ENCODE measurements at regions not wholly inside any gene's neighbourhood (a gene's known extent, or its start where the extent isn't known, plus 50 kb on each side); places are given as distances from the start of the nearest gene placed in this dataset.

- Mint-ChIP-seq H3K36me3 (ENCODE audit: low read depth) (peaks cover 2% of the 10 kb centered on the region), H3K4me1 (no peaks in the 10 kb centered on the region), H3K27ac (no peak overlapping the region), H3K27me3 (no peaks in the 10 kb centered on the region), H3K9me3 (peaks cover 14% of the 10 kb centered on the region), H3K4me3 (no peak overlapping the region)
- no peak for TF ChIP-seq CTCF (IDR thresholded peaks at IDR 0.05)
- intact Hi-C loops (cut with micrococcal nuclease) = no loop called here
- POLR2A ChIA-PET = no interaction called here
- ATAC-seq (ENCODE audit: low read depth) = no peak
- DNase-seq = no peak
- CTCF ChIA-PET = no interaction called here
Observed at GRCh38 chr21:28762357-28762735, 230.3 kb downstream of the LTN1 start.

- Mint-ChIP-seq H3K4me3 (no peak overlapping the region), H3K4me1 (no peaks in the 10 kb centered on the region), H3K36me3 (ENCODE audit: low read depth) (no peaks in the 10 kb centered on the region), H3K9me3 (peaks cover 10% of the 10 kb centered on the region), H3K27me3 (no peaks in the 10 kb centered on the region), H3K27ac (no peak overlapping the region)
- ChIA-PET POLR2A (no interaction called here), CTCF (no interaction called here)
- DNase-seq = no peak
- no peak for ATAC-seq (ENCODE audit: low read depth)
- intact Hi-C loops (cut with micrococcal nuclease) = no loop called here
- TF ChIP-seq CTCF (IDR thresholded peaks at IDR 0.05) = no peak
Observed at GRCh38 chr21:28761674-28762356, 230.9 kb downstream of the LTN1 start.

DNA sequence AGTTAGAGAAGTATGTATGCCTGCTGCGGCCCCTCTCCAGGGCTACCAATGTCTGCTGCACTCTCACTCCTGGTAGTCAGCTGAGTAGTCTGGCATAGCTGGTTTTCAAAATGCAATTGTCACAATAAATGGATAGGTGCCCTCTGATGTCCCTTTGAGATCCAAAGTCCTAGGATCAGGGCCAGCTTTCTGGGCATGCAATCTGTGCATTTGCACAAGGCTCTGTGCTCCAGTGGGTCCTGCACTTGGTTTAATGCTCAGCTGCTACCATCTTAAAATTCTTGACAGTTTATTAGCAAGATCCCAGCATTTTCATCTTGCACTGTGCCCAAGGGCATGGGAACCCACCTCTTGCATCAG, 233.8 kb downstream of the LTN1 start:
- DNase-seq = no peak
- Mint-ChIP-seq H3K9me3 (peaks cover 3% of the 10 kb centered on the region), H3K36me3 (ENCODE audit: low read depth) (no peaks in the 10 kb centered on the region), H3K4me1 (no peaks in the 10 kb centered on the region), H3K27ac (no peak overlapping the region), H3K4me3 (no peak overlapping the region), H3K27me3 (no peaks in the 10 kb centered on the region)
- POLR2A ChIA-PET = no interaction called here
- TF ChIP-seq CTCF (IDR thresholded peaks at IDR 0.05) = no peak
- no peak for ATAC-seq (ENCODE audit: low read depth)
- CTCF ChIA-PET = interaction anchor here (1.1 to 2.3 kb wide), 2 partner anchors 10 to 13 kb away, joined by 3 to 10 read pairs; no protein-coding TSS in a partner anchor
- intact Hi-C loops (cut with micrococcal nuclease) = no loop called here

- Mint-ChIP-seq H3K27me3 (no peaks in the 10 kb centered on the region), H3K27ac (no peak overlapping the region), H3K36me3 (ENCODE audit: low read depth) (no peaks in the 10 kb centered on the region), H3K4me3 (no peak overlapping the region), H3K4me1 (no peaks in the 10 kb centered on the region), H3K9me3 (peaks cover 3% of the 10 kb centered on the region)
- ChIA-PET CTCF (interaction anchor here (1.1 to 2.3 kb wide), 2 partner anchors 10 to 13 kb away, joined by 3 to 10 read pairs; no protein-coding TSS in a partner anchor), POLR2A (no interaction called here)
- no peak for TF ChIP-seq CTCF (IDR thresholded peaks at IDR 0.05)
- DNase-seq (no peak), ATAC-seq (ENCODE audit: low read depth) (no peak)
- intact Hi-C loops (cut with micrococcal nuclease) = no loop called here
Observed at GRCh38 chr21:28758042-28758882, 234.4 kb downstream of the LTN1 start.

GRCh38 chr21:28754862-28755261, 237.8 kb downstream of the LTN1 start:
- Mint-ChIP-seq H3K4me1 (no peaks in the 10 kb centered on the region), H3K9me3 (no peaks in the 10 kb centered on the region), H3K4me3 (no peak overlapping the region), H3K36me3 (ENCODE audit: low read depth) (no peaks in the 10 kb centered on the region), H3K27me3 (no peaks in the 10 kb centered on the region), H3K27ac (no peak overlapping the region)
- intact Hi-C loops (cut with micrococcal nuclease) = no loop called here
- DNase-seq (no peak), ATAC-seq (ENCODE audit: low read depth) (no peak)
- CTCF ChIA-PET = interaction anchor here (2.9 kb wide), 1 partner anchor 9 kb away, joined by 16 read pairs; no protein-coding TSS in a partner anchor
- POLR2A ChIA-PET = no interaction called here
- no peak for TF ChIP-seq CTCF (IDR thresholded peaks at IDR 0.05)

All from activated B cell treated with CpG ODN at 0.5 μM for 24 hours (primary cell).